ENCODE measurements at regions not wholly inside any gene's neighbourhood (a gene's known extent, or its start where the extent isn't known, plus 50 kb on each side); places are given as distances from the start of the nearest gene placed in this dataset.
"Not testable (repeated sequence)": the region's sequence is repeated elsewhere in the genome, so short reads cannot be mapped to it uniquely, and the experiment has no call there.

DNA sequence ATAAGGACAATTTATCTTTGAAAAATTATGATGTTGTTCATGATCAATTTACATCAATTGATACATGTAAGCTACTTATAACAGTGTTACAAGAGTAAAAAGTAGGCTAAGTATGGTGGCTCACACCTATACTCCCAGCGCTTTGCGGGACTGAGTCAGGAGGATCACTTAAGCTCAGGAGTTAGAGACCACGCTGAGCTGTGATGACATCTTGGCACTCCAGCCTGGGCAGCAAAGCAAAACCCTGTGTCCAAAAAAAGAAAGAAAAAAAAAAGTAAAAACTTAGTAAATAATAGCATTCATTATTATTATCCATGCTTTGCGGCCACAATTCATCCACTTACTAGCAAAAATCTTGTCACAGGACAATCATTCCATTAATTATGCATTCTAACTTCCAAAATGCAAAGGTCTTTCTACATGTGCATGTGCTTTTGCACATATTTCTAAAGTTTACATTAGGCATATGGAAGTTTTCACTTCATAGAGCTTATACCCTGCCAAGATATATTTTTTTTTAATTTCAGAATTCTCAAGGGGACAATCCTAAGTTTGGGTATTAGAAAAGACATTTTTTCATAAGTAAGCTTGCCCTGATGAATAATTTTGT is 243.3 kb upstream of the RARB start:
- H3K9me3 ChIP-seq (ENCODE audit: control insufficient read depth, insufficient read depth, low read depth, low read length), result no peaks in the 10 kb centered on the region
- intact Hi-C loops (cut with micrococcal nuclease; ENCODE audit: unreplicated experiment), result no loop called here
- no peak for DNase-seq (ENCODE audit: low read depth, low spot score)
- H3K4me3 ChIP-seq (ENCODE audit: low read depth in 2 of 2, low read length in 2 of 2), result no peak overlapping the region
- TF ChIP-seq, protein P1, sequence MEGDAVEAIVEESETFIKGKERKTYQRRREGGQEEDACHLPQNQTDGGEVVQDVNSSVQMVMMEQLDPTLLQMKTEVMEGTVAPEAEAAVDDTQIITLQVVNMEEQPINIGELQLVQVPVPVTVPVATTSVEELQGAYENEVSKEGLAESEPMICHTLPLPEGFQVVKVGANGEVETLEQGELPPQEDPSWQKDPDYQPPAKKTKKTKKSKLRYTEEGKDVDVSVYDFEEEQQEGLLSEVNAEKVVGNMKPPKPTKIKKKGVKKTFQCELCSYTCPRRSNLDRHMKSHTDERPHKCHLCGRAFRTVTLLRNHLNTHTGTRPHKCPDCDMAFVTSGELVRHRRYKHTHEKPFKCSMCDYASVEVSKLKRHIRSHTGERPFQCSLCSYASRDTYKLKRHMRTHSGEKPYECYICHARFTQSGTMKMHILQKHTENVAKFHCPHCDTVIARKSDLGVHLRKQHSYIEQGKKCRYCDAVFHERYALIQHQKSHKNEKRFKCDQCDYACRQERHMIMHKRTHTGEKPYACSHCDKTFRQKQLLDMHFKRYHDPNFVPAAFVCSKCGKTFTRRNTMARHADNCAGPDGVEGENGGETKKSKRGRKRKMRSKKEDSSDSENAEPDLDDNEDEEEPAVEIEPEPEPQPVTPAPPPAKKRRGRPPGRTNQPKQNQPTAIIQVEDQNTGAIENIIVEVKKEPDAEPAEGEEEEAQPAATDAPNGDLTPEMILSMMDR (IDR thresholded peaks at IDR 0.05), result no peak
- TF ChIP-seq POLR2AphosphoS5 (IDR thresholded peaks at IDR 0.05; ENCODE audit: low read depth, low read length) (no peak), SIN3A (IDR thresholded peaks at IDR 0.05; ENCODE audit: borderline replicate concordance, insufficient read depth, low read depth, low read length) (no peak), TCF7L2 (IDR thresholded peaks at IDR 0.05; ENCODE audit: low read depth, low read length) (no peak)
- TF ChIP-seq, protein P2, sequence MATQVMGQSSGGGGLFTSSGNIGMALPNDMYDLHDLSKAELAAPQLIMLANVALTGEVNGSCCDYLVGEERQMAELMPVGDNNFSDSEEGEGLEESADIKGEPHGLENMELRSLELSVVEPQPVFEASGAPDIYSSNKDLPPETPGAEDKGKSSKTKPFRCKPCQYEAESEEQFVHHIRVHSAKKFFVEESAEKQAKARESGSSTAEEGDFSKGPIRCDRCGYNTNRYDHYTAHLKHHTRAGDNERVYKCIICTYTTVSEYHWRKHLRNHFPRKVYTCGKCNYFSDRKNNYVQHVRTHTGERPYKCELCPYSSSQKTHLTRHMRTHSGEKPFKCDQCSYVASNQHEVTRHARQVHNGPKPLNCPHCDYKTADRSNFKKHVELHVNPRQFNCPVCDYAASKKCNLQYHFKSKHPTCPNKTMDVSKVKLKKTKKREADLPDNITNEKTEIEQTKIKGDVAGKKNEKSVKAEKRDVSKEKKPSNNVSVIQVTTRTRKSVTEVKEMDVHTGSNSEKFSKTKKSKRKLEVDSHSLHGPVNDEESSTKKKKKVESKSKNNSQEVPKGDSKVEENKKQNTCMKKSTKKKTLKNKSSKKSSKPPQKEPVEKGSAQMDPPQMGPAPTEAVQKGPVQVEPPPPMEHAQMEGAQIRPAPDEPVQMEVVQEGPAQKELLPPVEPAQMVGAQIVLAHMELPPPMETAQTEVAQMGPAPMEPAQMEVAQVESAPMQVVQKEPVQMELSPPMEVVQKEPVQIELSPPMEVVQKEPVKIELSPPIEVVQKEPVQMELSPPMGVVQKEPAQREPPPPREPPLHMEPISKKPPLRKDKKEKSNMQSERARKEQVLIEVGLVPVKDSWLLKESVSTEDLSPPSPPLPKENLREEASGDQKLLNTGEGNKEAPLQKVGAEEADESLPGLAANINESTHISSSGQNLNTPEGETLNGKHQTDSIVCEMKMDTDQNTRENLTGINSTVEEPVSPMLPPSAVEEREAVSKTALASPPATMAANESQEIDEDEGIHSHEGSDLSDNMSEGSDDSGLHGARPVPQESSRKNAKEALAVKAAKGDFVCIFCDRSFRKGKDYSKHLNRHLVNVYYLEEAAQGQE (IDR thresholded peaks at IDR 0.05; ENCODE audit: insufficient read depth in 1 of 2, low read depth in 2 of 2, low read length in 1 of 2), result no peak
- BruUV-seq (replicated peaks), result no TSS peak
- POLR2A ChIA-PET, result no interaction called here
- no peaks in the 10 kb centered on the region for H3K27me3 ChIP-seq (ENCODE audit: control insufficient read depth, insufficient read depth, low read length)
- no peak for ATAC-seq
- CTCF ChIA-PET, result no interaction called here
- in situ Hi-C loops (cut with HindIII; ENCODE audit: low pct_unique_long_range_greater_than_20kb, low sequenced_read_pairs), result no loop called here
- H3K27ac ChIP-seq (ENCODE audit: low read length), result no peak overlapping the region
- H3K4me1 ChIP-seq (ENCODE audit: control insufficient read depth, insufficient read depth, low read length), result no peaks in the 10 kb centered on the region
- H3K36me3 ChIP-seq (ENCODE audit: control insufficient read depth, insufficient read depth, low read length), result no peaks in the 10 kb centered on the region

DNA sequence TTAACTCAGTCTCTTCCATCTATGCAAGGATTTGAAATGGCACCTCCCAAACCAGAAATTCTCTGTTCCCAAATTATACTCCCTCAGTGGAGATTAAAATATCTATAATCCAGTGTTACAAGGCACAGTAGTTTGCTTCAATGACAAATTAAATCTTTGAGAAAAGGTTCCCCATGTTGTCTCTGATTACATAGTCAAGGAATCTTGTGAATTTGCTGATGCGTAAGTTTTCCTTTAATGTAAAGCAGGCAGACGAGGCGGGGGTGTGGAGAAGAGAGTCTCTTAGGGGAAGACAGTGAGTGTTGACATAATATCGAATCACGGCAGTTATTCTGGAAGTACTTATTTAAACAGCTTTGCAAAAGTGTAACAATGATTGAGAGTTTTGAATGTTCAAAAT is 236.4 kb upstream of the RARB start:
- intact Hi-C loops (cut with micrococcal nuclease; ENCODE audit: unreplicated experiment), result no loop called here
- no peak for DNase-seq (ENCODE audit: low read depth, low spot score)
- POLR2A ChIA-PET, result no interaction called here

DNA sequence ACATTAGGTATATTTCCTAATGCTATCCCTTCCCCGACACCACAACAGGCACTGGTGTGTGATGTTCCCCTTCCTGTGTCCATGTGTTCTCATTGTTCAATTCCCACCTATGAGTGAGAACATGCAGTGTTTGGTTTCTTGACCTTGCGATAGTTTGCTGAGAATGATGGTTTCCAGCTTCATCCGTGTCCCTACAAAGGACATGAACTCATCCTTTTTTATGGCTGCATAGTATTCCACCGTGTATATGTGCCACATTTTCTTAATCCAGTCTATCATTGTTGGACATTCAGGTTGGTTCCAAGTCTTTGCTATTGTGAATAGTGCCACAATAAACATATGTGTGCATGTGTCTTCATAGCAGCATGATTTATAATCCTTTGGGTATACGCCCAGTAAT is 228.5 kb upstream of the RARB start:
- in situ Hi-C loops (cut with HindIII; ENCODE audit: low pct_unique_long_range_greater_than_20kb, low sequenced_read_pairs); intact Hi-C loops (cut with micrococcal nuclease; ENCODE audit: unreplicated experiment); POLR2A ChIA-PET; H3K9me3 ChIP-seq (ENCODE audit: control insufficient read depth, insufficient read depth, low read depth, low read length); H3K4me1 ChIP-seq (ENCODE audit: control insufficient read depth, insufficient read depth, low read length); H3K27ac ChIP-seq (ENCODE audit: low read length); DNase-seq (ENCODE audit: low read depth, low spot score); CTCF ChIA-PET; H3K36me3 ChIP-seq (ENCODE audit: control insufficient read depth, insufficient read depth, low read length); BruUV-seq (replicated peaks); ATAC-seq; H3K4me3 ChIP-seq (ENCODE audit: low read depth in 2 of 2, low read length in 2 of 2); H3K27me3 ChIP-seq (ENCODE audit: control insufficient read depth, insufficient read depth, low read length): not testable (repeated sequence)

More for the DNA sequence above, 236.4 kb upstream of the RARB start:
- Histone ChIP-seq H3K27me3 (ENCODE audit: control insufficient read depth, insufficient read depth, low read length) (no peaks in the 10 kb centered on the region), H3K4me3 (ENCODE audit: low read depth in 2 of 2, low read length in 2 of 2) (no peak overlapping the region), H3K36me3 (ENCODE audit: control insufficient read depth, insufficient read depth, low read length) (no peaks in the 10 kb centered on the region), H3K27ac (ENCODE audit: low read length) (no peak overlapping the region), H3K4me1 (ENCODE audit: control insufficient read depth, insufficient read depth, low read length) (no peaks in the 10 kb centered on the region), H3K9me3 (ENCODE audit: control insufficient read depth, insufficient read depth, low read depth, low read length) (no peaks in the 10 kb centered on the region)
- ATAC-seq, result no peak
- no TSS peak for BruUV-seq (replicated peaks)
- CTCF ChIA-PET, result no interaction called here
- in situ Hi-C loops (cut with HindIII; ENCODE audit: low pct_unique_long_range_greater_than_20kb, low sequenced_read_pairs), result no loop called here
- TF ChIP-seq SIN3A (IDR thresholded peaks at IDR 0.05; ENCODE audit: borderline replicate concordance, insufficient read depth, low read depth, low read length) (no peak), TCF7L2 (IDR thresholded peaks at IDR 0.05; ENCODE audit: low read depth, low read length) (no peak), POLR2AphosphoS5 (IDR thresholded peaks at IDR 0.05; ENCODE audit: low read depth, low read length) (no peak)
- TF ChIP-seq, protein P2 (IDR thresholded peaks at IDR 0.05; ENCODE audit: insufficient read depth in 1 of 2, low read depth in 2 of 2, low read length in 1 of 2), result no peak
- TF ChIP-seq, protein P1 (IDR thresholded peaks at IDR 0.05), result no peak
